Activated CD4-positive, alpha-beta T cell treated with anti-CD3 and anti-CD28 coated beads, Interleukin-2, Interleukin-4, amounts not matched to agents 100 ng/mL and 50 ng/mL, durations not matched to agents 16 hours and 8 hours (primary cell): ENCODE measurements at regions not wholly inside any gene's neighbourhood (a gene's known extent, or its start where the extent isn't known, plus 50 kb on each side); places are given as distances from the start of the nearest gene placed in this dataset.

Source experiments
- DNase-seq: peaks from one replicate; pipeline ENCODE4 v3.0.0-alpha.2; 2020; ENCODE audit warnings: low spot score

GRCh38 chr4:20403290-20403689 is 151.6 kb downstream of the SLIT2 start:
- DNase-seq: no peak

GRCh38 chr4:20403846-20404245 is 152.1 kb downstream of the SLIT2 start:
- DNase-seq: no peak

GRCh38 chr4:20408611-20409010 is 156.9 kb downstream of the SLIT2 start:
- no peak for DNase-seq

GRCh38 chr4:20412072-20412471 is 160.4 kb downstream of the SLIT2 start:
- DNase-seq: no peak

GRCh38 chr4:20416800-20417199 is 165.1 kb downstream of the SLIT2 start:
- DNase-seq: no peak

- DNase-seq: peak; percentile 51
These were observed 167.3 kb downstream of the SLIT2 start for GRCh38 chr4:20418861-20419451.

- no peak for DNase-seq
These were observed 169.4 kb downstream of the SLIT2 start for GRCh38 chr4:20420916-20421602.

GRCh38 chr4:20421603-20421985 is 169.9 kb downstream of the SLIT2 start:
- DNase-seq: no peak

- peak; percentile 46 for DNase-seq
These were observed 170.7 kb downstream of the SLIT2 start for GRCh38 chr4:20422398-20422797.

GRCh38 chr4:20423420-20423819 is 171.7 kb downstream of the SLIT2 start:
- no peak for DNase-seq

GRCh38 chr4:20426028-20426427 is 174.3 kb downstream of the SLIT2 start:
- DNase-seq: no peak

GRCh38 chr4:20428436-20429160 is 176.9 kb downstream of the SLIT2 start:
- DNase-seq: no peak

GRCh38 chr4:20430259-20430941 is 178.7 kb downstream of the SLIT2 start:
- no peak for DNase-seq

GRCh38 chr4:20431543-20431951 is 179.8 kb downstream of the SLIT2 start:
- no peak for DNase-seq

GRCh38 chr4:20432088-20432487 is 180.4 kb downstream of the SLIT2 start:
- DNase-seq: no peak

- DNase-seq: no peak
These were observed 181.5 kb downstream of the SLIT2 start for GRCh38 chr4:20433097-20433705.

GRCh38 chr4:20440170-20440569 is 188.5 kb downstream of the SLIT2 start:
- DNase-seq: no peak

GRCh38 chr4:20443015-20443805 is 191.5 kb downstream of the SLIT2 start:
- DNase-seq: no peak

GRCh38 chr4:20444599-20445337 is 193.1 kb downstream of the SLIT2 start:
- DNase-seq: no peak

GRCh38 chr4:20445933-20446723 is 194.4 kb downstream of the SLIT2 start:
- DNase-seq: no peak
